Renal cortex interstitium (tissue), 11 donors: ENCODE measurements at regions not wholly inside any gene's neighbourhood (a gene's known extent, or its start where the extent isn't known, plus 50 kb on each side); places are given as distances from the start of the nearest gene placed in this dataset.
"Not testable (repeated sequence)": the region's sequence is repeated elsewhere in the genome, so short reads cannot be mapped to it uniquely, and the experiment has no call there.

Experiments used
- DNase-seq, 11 donors: peaks; one replicate each; pipeline ENCODE4 v3.0.0-alpha.2; 2013; ENCODE audit warnings: low read depth in 9 of 11, low spot score in 4 of 11; ENCODE audit errors: extremely low read depth in 1 of 11

DNA sequence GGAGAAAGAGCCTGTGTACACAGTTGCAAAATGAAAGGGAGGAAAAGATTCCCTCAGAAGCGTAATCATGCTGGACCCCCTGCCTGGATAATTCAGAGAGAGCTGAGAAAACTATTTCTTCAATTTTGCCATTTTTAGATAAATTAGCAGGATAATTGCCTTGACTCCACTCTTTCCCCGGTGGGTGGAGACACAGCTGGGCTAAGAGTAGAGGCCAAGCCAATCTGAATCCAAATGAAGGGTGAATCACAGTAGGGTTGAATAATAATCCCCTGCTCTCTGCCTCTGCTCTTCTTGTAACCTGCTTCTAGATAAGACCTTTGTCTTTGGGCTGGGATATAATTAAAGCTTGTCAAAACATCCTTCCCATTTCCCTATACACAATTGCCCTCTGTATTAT lies 150.1 kb downstream of the CAPZA3 start:
- DNase-seq, result no peak

DNA sequence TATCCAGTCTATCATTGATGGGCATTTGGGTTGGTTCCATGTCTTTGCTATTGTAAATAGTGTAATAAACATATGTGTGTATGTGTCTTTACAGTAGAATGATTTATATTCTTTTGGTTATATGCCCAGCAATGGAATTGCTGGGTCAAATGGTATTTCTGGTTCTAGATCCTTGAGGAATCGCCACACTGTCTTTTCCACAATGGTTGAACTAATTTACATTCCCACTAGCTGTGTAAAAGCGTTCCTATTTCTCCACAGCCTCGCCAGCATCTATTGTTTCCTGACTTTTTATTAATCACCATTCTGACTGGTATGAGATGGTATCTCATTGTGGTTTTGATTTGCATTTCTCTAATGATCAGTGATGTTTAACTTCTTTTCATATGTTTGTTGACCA lies 152.7 kb downstream of the CAPZA3 start:
- not testable (repeated sequence) for DNase-seq

DNA sequence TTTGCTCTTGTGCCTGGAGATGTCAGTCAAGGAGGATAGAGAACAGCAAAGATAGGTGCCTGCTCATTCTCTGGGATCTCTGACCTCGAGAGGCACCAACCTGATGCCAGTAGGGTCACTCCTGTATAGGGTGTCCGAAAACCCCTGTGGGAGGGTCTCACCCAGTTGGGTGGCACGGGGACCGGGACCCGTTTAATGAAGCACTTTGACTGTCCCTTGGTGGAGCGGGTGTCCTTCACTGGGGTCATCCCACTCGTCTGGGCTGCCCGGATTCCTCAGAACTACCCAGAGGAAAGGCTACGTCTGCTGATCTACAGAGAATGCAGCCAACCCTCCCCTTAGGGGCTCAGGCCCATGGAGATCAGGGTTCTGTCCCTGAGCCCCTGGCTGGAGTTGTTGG lies 157.6 kb downstream of the CAPZA3 start:
- DNase-seq, result no peak

DNA sequence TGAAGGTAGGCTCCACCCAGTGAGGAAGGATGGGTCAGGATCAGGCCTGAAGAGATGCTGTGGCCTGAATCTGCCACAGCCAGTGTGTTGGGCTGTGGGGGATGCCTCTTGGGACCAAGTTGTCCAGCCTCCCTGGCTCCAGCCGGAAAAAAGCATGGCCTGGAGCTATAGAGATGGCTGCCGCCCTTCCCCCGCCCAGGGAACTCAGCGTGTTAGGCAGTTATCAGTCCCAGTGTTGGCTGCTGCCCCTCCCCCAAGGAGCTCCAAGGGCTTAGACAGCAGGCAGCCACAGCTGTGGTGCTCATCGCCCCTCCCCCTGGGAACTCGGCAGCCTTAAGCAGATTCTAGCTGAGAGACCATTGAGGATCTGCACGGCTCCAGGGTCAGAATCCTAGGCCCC lies 158.0 kb downstream of the CAPZA3 start:
- DNase-seq, result no peak

DNA sequence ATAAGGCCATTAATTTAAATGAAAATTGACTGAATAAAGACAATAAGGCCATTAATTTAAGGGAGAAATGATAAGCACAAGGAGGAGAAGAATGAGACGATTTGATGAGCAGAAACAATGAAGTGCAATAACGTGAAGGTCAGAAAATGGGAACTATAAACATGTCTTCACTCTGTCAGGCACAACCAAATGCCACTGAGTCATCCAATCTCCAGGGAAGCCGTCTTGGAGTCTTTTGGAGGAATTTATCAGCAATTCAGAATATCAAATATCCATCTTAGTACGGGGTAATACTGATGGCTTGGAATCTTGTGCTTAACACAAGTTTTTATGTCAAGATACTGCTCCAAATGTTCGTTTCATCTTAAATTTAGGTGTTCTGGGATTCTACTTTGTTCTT lies 159.9 kb downstream of the CAPZA3 start:
- no peak for DNase-seq

DNA sequence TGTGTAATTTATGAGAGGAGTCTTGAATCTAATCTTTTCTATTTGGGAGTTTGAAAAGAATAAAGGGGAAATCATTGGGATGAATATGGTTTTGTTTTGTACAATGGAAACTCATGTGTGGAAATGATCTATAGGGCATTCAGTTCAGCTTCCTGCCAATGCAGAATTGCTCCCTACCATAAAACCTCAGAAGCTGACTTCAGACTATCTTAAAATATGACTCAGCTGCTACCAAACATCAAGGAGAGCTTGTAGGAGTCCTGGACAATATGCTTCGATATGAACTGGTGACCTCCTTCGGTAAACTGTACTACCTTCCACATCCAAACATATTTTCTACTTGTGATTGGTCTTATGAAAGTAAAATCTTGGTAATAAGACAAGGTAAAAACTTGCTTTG lies 160.6 kb downstream of the CAPZA3 start:
- no peak for DNase-seq

DNA sequence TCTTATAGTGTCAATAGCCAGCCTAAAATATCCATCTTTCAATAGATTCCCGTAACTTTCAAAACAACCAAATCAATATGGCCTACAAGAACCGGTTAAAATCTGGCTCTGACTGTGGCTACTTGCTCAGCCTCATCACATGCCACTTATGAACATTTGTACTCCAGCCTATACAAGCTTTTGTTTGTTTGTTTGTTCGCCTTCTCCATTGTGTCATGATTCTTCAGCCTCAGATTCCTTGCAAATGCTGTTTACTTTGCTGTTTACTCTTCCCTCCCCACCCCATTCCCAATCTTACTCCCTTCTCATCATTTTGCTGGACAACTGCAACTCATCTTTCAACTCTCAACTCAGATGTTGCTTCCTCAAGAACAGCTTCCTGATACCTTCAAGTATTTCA lies 161.2 kb downstream of the CAPZA3 start:
- no peak for DNase-seq

DNA sequence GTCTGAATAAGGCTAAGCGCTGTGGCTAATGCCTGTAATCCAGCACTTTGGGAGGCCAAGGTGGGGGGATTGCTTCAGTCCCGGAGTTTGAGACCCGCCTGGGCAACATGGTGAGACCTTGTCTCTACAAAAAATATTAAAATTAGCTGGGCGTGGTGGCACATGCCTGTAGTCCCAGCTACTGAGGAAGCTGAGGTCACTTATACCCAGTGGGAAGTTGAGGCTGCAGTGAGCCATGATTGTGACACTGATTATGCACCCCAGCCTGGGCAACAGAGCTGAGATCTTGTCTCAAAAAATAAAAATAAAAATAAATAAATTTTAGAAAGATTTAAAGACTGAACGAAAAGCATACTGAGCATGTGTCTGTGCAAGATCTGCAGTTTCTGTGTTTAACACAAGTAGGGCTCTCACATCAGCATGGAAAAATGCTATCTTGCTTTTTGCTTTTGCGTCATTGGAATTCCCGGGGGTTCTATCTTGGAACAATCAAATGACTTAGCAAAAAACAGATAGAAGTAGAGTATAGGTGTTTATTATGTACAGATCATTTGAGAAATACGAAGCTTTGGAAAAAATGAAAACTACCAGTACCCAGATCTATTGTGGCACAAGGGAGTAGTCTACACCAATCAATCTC lies 161.9 kb downstream of the CAPZA3 start:
- no peak for DNase-seq

DNA sequence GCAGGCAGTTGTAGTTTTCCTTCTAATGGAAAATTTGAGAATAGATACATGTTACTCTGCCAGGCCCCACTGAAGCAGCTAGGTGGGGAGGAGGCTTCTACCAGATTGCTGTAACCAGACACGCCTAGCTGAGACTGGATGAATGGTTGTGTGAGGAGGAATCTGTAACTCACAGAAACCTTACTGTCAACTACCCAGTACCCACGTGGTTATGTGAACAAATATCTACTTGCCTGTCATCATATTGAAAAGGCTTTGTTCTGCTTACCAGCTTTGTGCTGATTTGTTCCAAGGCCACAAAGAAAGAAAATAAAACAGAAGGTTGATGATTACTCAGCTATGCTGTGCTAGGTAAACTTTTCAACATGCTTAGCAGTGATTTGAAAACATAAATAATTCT lies 167.2 kb downstream of the CAPZA3 start:
- peak in 6 of 11 donors; percentile 3 to 32 (median 9) for DNase-seq

DNA sequence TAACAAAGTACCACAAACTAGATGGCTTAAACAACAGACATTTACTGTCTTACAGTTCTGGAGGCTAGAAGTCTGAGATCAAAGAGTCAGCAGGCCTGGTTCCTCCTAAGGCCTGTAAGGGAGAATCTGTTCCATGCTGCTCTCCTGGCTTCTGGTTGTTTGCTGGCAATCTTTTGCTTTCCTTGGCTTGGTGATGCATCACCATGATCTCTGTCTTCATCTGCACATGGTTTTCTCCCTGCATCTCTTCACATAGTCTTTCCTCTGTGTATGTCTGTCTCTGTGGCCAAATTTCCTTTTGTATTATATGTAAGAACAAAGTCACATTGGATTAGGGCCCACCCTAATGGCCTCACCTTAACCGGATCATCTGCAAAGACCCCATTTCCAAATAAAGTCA lies 168.5 kb downstream of the CAPZA3 start:
- no peak for DNase-seq

DNA sequence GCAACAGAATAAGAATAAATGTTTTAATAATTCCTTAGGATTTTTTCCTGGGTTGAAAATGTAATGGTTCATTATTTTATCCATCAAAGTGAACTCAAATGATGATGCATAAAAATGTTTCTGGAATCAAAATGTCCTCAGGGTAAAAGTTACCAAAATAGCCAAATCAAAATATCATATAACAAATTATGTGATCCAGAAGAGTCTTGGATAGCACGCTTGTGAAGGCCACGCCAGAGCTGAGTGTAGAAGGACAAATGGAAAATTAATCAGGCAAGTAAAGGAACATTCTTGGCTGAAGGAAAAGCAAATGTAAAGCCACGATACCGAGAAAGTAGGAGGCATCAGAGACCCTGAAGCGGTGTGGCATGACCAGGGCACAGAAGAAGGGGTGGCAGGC lies 169.2 kb downstream of the CAPZA3 start:
- DNase-seq, result no peak

DNA sequence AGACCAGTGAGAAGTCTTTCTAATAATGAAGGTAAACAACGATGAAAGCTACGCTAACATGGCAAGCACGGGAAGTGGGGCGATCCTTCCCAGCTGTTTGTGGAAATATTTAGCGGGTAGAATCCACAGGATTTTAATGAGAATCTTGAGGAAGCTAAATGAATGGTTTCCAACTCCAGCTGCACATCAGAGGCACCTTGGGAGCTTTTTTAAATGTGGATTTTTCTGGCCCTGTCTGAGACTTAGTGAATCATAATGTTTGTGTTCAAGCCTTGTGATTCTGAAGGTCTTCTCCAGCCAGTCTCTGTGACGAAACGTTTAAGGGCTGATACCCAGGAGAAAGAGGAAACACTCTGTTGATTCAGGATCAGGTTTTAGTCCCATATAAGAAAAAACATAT lies 169.8 kb downstream of the CAPZA3 start:
- no peak for DNase-seq

DNA sequence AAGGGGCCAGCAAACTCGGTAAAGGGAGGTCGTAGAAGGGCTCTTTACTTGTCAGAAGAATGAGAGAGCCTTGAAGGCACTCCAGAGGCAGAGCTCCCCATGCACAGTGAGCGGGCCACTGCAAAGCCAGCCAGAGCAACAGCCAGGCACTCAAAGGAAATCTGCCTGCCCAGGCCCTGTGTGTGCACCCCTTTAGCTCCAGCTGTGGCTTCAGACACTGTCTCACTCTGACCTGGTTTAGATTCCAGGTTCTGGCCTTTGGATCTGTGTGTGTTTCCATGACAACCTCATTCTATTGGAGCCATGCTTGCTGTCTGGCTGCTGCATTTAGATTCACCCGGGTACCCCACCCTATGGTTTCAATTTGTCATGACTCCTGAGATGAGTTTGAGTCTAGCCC lies 170.3 kb downstream of the CAPZA3 start:
- DNase-seq, result no peak

DNA sequence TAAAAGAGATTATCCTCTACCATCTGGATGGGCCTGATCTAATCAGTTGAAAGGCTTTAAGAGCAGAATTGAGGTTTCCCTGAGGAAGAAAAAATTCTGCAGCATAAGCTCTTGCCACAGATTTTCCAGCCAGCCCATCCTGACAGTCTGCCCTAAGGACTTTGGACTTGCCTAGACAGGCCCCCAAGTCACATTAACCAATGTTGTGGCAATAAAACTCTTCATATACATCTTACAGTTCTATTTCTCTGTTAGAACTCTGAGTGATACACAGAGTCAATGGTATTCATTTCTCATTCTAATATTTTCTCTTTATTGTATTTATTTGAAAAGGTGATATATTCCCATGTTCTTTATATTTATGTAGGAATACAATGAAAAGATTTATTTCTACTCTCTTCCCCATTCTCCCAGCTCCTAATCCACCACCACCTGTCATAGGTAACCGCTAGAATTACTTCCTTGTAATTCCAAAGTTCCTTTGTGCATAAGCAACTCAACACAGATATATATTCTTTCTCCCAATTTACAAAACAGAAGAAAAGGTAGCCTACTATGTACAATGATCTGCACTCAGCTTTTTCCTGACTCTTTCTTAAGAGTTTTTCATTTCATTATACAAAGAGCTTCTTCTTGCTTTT lies 182.1 kb downstream of the CAPZA3 start:
- no peak for DNase-seq

DNA sequence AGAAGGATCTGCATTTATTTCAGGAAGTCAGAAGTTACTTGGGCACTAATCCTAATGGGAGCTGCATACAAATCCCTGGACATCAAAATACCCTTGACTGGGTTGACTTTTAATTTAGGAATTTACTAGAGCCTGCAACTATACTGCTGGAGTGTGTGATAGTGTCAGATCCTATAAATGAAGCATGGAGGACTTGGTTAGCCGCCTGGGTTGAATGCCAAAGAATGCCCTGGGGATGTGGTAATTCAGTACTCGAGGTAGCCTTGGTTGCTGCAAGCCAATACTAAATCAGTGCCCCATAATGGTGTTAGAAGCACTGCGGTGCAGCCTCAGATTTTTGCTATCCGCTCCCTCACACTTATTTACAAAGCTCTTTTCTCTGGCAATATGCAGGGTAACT lies 184.9 kb downstream of the CAPZA3 start:
- DNase-seq, result no peak

DNA sequence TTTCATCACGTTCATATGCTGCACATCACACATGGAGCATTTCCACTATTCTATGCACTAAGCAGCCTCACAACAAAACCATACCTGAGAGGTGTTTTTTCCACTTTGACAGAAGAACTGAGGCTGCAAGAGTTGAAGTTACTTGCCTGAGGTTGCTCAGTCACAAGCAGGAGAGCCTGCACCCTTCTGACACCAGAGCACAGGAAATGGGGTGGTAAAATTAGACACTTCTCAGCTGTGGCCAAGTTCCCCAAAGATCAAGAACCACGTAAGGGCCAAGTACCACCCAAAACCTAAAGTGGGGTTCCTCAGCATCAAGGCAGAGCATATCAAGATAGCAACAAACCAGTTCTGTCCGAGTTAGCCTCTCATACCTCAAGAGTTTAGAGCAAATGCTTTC lies 185.8 kb downstream of the CAPZA3 start:
- DNase-seq, result no peak

DNA sequence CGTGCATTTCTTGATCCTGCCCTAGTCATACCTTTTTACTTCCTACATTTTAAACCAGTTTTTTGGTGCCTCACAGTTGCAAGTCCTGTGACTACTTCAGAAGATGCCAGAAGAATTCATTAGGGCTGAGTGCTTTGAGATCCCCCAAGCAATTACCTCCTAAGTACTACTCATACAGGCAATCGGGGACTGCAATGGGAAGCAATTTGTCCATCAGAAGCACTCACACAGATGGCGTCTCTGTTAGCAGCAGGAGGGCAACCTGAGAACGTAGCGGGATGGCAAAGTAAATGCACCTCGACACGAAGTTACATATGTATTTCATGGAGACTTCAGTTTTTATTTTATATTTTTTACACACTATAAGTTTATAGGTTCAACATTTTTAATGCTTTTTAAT lies 188.3 kb downstream of the CAPZA3 start:
- no peak for DNase-seq

DNA sequence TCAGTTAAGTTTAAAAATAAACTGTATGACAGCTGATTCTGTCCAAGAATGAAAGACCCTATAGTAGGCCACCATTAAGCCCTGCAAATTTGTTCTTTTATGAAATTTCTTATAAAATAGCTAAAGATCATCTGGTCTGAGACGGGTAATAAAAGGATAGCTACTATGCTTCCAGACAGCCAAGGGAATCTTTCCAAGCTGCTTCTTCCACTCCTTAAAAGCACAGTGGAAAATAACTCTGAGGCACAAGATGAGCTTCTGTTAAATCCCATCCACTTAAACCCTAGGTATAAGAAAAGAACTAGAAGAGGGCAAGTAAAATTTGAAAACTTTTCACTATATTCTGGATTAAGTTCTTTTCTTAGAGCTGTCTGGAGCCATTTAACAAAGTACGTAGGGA lies 194.3 kb downstream of the CAPZA3 start:
- no peak for DNase-seq

DNA sequence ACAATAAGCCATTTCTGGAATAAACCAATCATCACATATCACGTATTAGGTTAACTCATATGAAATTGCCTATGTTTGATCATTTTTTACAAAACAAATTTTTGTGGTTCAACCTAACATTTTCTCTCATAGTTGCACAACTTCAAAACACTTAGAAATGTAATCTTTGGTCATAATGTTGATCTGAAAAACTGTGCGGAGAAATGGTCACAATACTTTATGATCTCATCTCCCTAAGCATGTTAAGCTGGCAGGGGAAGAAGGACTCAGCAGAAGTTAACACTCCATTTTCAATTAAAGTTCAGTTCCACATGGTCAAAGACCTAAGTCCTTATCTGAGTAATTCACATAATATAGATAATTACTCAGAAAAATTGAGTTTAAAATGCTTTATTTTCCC lies 194.8 kb downstream of the CAPZA3 start:
- DNase-seq, result no peak

DNA sequence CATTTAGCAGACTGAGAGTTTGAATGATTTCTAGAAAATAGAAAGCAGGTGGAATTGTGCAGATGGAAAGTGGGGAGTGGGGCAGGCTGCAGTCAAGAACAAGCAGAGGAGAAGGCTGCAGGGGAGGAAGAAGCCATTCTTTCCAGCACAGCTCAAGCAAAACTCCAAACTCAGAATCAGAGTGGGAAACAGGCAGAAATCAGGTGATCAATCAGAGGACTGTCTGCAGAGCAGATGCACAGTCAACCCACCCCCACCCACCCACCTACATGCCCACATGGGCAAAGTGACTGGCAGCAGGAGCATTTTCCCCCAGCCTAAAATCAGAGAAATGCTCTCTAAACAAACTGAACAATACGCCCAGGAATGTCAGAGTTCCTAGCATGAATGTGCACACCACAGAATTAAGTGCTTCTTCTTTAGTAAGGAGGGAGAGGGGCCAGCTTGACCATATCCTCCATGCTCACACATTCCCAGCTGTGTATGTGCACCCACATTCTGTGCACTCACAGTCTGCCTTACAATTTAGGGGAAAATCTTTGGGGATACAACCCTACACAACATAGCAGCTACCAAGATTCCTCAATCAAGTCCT lies 194.1 kb upstream of the PLEKHA5 start:
- no peak for DNase-seq

DNA sequence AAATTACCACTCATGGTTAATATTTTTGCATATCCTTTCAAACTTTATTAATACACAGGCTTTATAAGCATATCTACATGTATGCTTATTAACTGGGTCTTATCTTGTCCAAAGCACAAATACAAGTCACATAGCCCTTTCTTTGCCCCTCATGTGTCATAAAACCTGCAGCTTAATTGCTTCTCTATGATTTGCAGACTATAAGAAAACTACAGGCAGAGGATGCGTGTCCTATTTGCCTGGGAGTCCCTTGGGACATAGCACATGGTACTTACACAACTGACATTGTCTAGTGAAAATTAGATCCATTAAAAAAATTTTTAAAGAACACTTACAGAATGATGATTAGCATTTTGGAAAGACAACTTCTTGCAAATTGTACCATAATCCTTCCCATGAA lies 190.5 kb upstream of the PLEKHA5 start:
- DNase-seq, result no peak
